ENCODE measurements at regions not wholly inside any gene's neighbourhood (a gene's known extent, or its start where the extent isn't known, plus 50 kb on each side); places are given as distances from the start of the nearest gene placed in this dataset.

- TF ChIP-seq CTCF (IDR thresholded peaks at IDR 0.05; ENCODE audit: unreplicated experiment): no peak
- H3K4me1 Mint-ChIP-seq (ENCODE audit: insufficient read depth, unreplicated experiment): peaks cover 25% of the 10 kb centered on the region
- peak overlapping the region; percentile 17 for H3K4me3 Mint-ChIP-seq (ENCODE audit: unreplicated experiment)
- peak; percentile 43 for DNase-seq (ENCODE audit: unreplicated experiment)
- no peaks in the 10 kb centered on the region for H3K36me3 Mint-ChIP-seq (ENCODE audit: insufficient read depth, unreplicated experiment)
- ChIA-PET POLR2A (no interaction called here), CTCF (no interaction called here)
- H3K27me3 Mint-ChIP-seq (ENCODE audit: insufficient read depth, unreplicated experiment): no peaks in the 10 kb centered on the region
- peaks cover 8% of the 10 kb centered on the region for H3K9me3 Mint-ChIP-seq (ENCODE audit: unreplicated experiment)
- H3K27ac Mint-ChIP-seq (ENCODE audit: low read depth, unreplicated experiment): peak overlapping the region; percentile 86
- no TSS peak for BruUV-seq (replicated peaks)
- intact Hi-C loops (cut with micrococcal nuclease): loop anchor here (10.0 kb wide), 1 partner anchor 195 kb away; the partner anchor contains the start of gene CITED2
These were observed 195.1 kb upstream of the CITED2 start for GRCh38 chr6:139569566-139569965.

GRCh38 chr6:139568956-139569538 is 194.6 kb upstream of the CITED2 start:
- no peaks in the 10 kb centered on the region for H3K27me3 Mint-ChIP-seq (ENCODE audit: insufficient read depth, unreplicated experiment)
- TF ChIP-seq CTCF (IDR thresholded peaks at IDR 0.05; ENCODE audit: unreplicated experiment): no peak
- H3K27ac Mint-ChIP-seq (ENCODE audit: low read depth, unreplicated experiment): peak overlapping the region; percentile 86
- H3K4me1 Mint-ChIP-seq (ENCODE audit: insufficient read depth, unreplicated experiment): peaks cover 25% of the 10 kb centered on the region
- H3K9me3 Mint-ChIP-seq (ENCODE audit: unreplicated experiment): peaks cover 5% of the 10 kb centered on the region
- no peaks in the 10 kb centered on the region for H3K36me3 Mint-ChIP-seq (ENCODE audit: insufficient read depth, unreplicated experiment)
- peak overlapping the region; percentile 17 for H3K4me3 Mint-ChIP-seq (ENCODE audit: unreplicated experiment)
- intact Hi-C loops (cut with micrococcal nuclease): loop anchor here (10.0 kb wide), 1 partner anchor 194 kb away; the partner anchor contains the start of gene CITED2
- POLR2A ChIA-PET: interaction anchor here (0.6 to 1.0 kb wide), 8 partner anchors 15 to 1837 kb away, joined by 3 to 12 read pairs (median 4); partner anchors contain the start of gene CITED2
- CTCF ChIA-PET: no interaction called here
- DNase-seq (ENCODE audit: unreplicated experiment): peak; percentile 59
- BruUV-seq (replicated peaks): no TSS peak

- H3K4me3 Mint-ChIP-seq (ENCODE audit: unreplicated experiment): peak overlapping the region; percentile 17
- H3K9me3 Mint-ChIP-seq (ENCODE audit: unreplicated experiment): no peaks in the 10 kb centered on the region
- no peaks in the 10 kb centered on the region for H3K27me3 Mint-ChIP-seq (ENCODE audit: insufficient read depth, unreplicated experiment)
- no peak for TF ChIP-seq CTCF (IDR thresholded peaks at IDR 0.05; ENCODE audit: unreplicated experiment)
- no TSS peak for BruUV-seq (replicated peaks)
- DNase-seq (ENCODE audit: unreplicated experiment): no peak
- H3K27ac Mint-ChIP-seq (ENCODE audit: low read depth, unreplicated experiment): peak overlapping the region; percentile 86
- no peaks in the 10 kb centered on the region for H3K36me3 Mint-ChIP-seq (ENCODE audit: insufficient read depth, unreplicated experiment)
- intact Hi-C loops (cut with micrococcal nuclease): loop anchor here (10.0 kb wide), 1 partner anchor 194 kb away; the partner anchor contains the start of gene CITED2
- CTCF ChIA-PET: no interaction called here
- POLR2A ChIA-PET: interaction anchor here (0.6 to 1.0 kb wide), 8 partner anchors 14 to 1838 kb away, joined by 3 to 12 read pairs (median 4); partner anchors contain the start of gene CITED2
- peaks cover 25% of the 10 kb centered on the region for H3K4me1 Mint-ChIP-seq (ENCODE audit: insufficient read depth, unreplicated experiment)
These were observed 193.9 kb upstream of the CITED2 start for GRCh38 chr6:139568151-139568955.

GRCh38 chr6:139567095-139567494 is 192.6 kb upstream of the CITED2 start:
- peaks cover 25% of the 10 kb centered on the region for H3K4me1 Mint-ChIP-seq (ENCODE audit: insufficient read depth, unreplicated experiment)
- no peaks in the 10 kb centered on the region for H3K36me3 Mint-ChIP-seq (ENCODE audit: insufficient read depth, unreplicated experiment)
- DNase-seq (ENCODE audit: unreplicated experiment): no peak
- intact Hi-C loops (cut with micrococcal nuclease): loop anchor here (10.0 kb wide), 1 partner anchor 192 kb away; the partner anchor contains the start of gene CITED2
- TF ChIP-seq CTCF (IDR thresholded peaks at IDR 0.05; ENCODE audit: unreplicated experiment): no peak
- ChIA-PET POLR2A (interaction anchor here (0.5 kb wide), 1 partner anchor 141 kb away, joined by 3 read pairs; no protein-coding TSS in a partner anchor), CTCF (no interaction called here)
- no peaks in the 10 kb centered on the region for H3K27me3 Mint-ChIP-seq (ENCODE audit: insufficient read depth, unreplicated experiment)
- H3K4me3 Mint-ChIP-seq (ENCODE audit: unreplicated experiment): no peak overlapping the region
- BruUV-seq (replicated peaks): no TSS peak
- H3K9me3 Mint-ChIP-seq (ENCODE audit: unreplicated experiment): no peaks in the 10 kb centered on the region
- no peak overlapping the region for H3K27ac Mint-ChIP-seq (ENCODE audit: low read depth, unreplicated experiment)

Data from MCF 10A (cell line).